ENCODE measurements at regions not wholly inside any gene's neighbourhood (a gene's known extent, or its start where the extent isn't known, plus 50 kb on each side); places are given as distances from the start of the nearest gene placed in this dataset.

DNA sequence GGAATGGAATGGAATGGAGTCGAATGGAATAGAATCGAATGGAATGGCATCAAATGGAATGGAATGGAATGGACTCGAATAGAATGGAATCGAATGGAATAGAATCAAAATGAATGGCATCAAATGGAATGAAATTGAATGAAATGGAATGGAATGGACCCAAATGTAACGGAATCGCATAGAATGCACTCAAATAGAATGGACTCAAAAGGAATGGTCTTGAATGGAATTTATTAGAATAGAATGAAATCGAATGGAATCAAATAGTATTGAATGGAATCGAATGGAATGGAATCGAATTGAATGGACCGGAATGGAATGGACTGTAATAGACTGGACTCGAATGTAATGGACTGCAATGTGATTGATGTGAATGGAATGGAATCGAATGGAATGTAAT, 501.4 kb upstream of the WSB1 start:
- no peak overlapping the region for H3K4me3 Mint-ChIP-seq
- H3K9me3 Mint-ChIP-seq: no peaks in the 10 kb centered on the region
- H3K27ac Mint-ChIP-seq: no peak overlapping the region
- no peaks in the 10 kb centered on the region for H3K4me1 Mint-ChIP-seq
- no peaks in the 10 kb centered on the region for H3K27me3 Mint-ChIP-seq (ENCODE audit: low read depth, poor library complexity)
- H3K36me3 Mint-ChIP-seq (ENCODE audit: low read depth): no peaks in the 10 kb centered on the region
- no peak for DNase-seq
- TF ChIP-seq, protein P1, sequence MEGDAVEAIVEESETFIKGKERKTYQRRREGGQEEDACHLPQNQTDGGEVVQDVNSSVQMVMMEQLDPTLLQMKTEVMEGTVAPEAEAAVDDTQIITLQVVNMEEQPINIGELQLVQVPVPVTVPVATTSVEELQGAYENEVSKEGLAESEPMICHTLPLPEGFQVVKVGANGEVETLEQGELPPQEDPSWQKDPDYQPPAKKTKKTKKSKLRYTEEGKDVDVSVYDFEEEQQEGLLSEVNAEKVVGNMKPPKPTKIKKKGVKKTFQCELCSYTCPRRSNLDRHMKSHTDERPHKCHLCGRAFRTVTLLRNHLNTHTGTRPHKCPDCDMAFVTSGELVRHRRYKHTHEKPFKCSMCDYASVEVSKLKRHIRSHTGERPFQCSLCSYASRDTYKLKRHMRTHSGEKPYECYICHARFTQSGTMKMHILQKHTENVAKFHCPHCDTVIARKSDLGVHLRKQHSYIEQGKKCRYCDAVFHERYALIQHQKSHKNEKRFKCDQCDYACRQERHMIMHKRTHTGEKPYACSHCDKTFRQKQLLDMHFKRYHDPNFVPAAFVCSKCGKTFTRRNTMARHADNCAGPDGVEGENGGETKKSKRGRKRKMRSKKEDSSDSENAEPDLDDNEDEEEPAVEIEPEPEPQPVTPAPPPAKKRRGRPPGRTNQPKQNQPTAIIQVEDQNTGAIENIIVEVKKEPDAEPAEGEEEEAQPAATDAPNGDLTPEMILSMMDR (IDR thresholded peaks at IDR 0.05): no peak

DNA sequence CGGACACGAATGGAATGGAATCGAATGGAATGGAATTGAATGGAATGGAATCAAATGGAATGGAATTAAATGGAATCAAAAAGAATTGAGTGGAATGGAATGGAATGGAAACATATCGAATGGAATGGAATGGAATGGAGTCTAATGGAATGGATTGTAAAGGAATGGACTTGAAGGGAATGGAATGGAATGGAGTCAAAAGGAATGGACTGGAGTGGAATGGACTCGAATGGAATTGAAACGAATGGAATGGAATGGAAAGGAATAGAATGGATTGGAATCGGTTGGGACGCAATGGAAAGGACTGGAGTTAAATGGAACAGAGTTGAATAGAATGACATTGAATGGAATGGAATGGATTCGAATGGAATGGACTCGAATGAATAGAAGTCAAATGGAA, 486.9 kb upstream of the WSB1 start:
- Mint-ChIP-seq H3K4me3 (no peak overlapping the region), H3K4me1 (no peaks in the 10 kb centered on the region), H3K27me3 (ENCODE audit: low read depth, poor library complexity) (no peaks in the 10 kb centered on the region), H3K9me3 (peaks cover 5% of the 10 kb centered on the region), H3K36me3 (ENCODE audit: low read depth) (no peaks in the 10 kb centered on the region), H3K27ac (no peak overlapping the region)
- DNase-seq: no peak
- TF ChIP-seq, protein P1 (IDR thresholded peaks at IDR 0.05): no peak

DNA sequence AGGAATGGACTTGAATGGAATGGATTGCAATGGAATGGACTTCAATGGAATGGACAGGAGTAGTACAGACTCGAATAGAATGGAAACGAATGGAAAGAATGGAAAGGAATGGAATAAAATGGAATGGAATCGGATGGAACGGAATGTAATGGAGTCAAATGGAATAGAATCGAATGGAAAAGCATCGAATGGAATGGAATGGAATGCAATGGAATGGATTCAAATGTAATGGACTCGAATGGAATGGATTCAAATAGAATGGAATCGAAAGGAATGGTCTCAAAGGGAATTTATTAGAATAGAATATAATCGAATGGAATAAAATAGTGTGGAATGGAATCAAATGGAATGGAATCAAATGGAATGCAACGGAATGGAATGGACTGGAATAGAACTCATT, 484.9 kb upstream of the WSB1 start:
- H3K36me3 Mint-ChIP-seq (ENCODE audit: low read depth): no peaks in the 10 kb centered on the region
- H3K9me3 Mint-ChIP-seq: peaks cover 5% of the 10 kb centered on the region
- no peak overlapping the region for H3K27ac Mint-ChIP-seq
- H3K27me3 Mint-ChIP-seq (ENCODE audit: low read depth, poor library complexity): no peaks in the 10 kb centered on the region
- TF ChIP-seq, protein P1 (IDR thresholded peaks at IDR 0.05): no peak
- no peaks in the 10 kb centered on the region for H3K4me1 Mint-ChIP-seq
- DNase-seq: no peak
- no peak overlapping the region for H3K4me3 Mint-ChIP-seq

DNA sequence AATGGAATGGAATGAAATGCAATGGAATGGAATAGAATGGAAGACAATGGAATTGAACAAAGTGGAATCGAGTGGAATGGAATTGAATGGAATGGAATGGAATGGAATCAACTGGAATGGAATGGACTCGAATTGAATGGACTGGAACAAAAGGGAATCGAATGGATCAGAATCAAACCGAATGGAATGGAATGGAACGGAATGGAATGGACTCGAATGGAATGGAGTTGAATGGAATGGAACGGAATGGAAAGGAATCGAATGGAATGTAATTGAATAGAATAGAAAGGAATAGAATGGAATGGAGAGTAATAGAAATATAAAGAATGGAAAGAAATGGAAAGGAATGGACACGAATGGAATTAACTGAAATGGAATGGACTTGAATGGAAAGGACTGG, 475.2 kb upstream of the WSB1 start:
- Mint-ChIP-seq H3K9me3 (no peaks in the 10 kb centered on the region), H3K27ac (no peak overlapping the region), H3K27me3 (ENCODE audit: low read depth, poor library complexity) (no peaks in the 10 kb centered on the region), H3K4me3 (no peak overlapping the region), H3K4me1 (no peaks in the 10 kb centered on the region), H3K36me3 (ENCODE audit: low read depth) (no peaks in the 10 kb centered on the region)
- TF ChIP-seq, protein P1 (IDR thresholded peaks at IDR 0.05): no peak
- no peak for DNase-seq
